ENCODE measurements at regions not wholly inside any gene's neighbourhood (a gene's known extent, or its start where the extent isn't known, plus 50 kb on each side); places are given as distances from the start of the nearest gene placed in this dataset.

DNA sequence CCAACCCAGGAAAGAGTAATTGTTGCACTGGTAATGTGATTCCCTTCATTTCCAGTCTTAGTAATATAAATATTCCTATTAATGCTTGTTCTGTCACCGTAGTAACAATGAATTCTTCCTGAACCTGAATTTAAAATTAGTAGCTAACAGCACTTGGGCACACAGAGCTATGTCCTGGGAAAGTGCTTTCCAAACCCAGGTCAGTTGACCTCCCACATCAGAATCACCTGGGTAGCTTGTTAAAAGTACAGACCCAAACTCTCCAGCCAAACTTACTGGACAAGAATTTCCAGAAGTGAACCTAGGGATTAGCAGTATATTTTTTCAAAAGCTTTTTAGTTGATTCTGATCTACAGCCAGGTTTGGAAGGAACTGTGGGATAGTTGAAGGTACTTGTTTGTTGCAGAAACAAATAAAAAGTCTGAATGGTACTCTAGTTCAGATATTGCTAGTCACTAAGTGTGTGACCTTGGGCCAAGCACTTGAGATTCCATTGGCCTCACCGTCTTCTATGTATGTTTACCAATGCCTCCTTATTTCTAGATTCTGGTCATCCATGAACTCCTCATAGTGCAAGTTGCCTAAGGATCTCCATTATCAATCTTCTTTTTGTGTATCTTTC is 192.9 kb upstream of the CNKSR2 start:
- intact Hi-C loops (cut with micrococcal nuclease; ENCODE audit: unreplicated experiment), result no loop called here
- H3K9me3 ChIP-seq (ENCODE audit: low read length), result no peaks in the 10 kb centered on the region
- POLR2A ChIA-PET, result no interaction called here
- H3K79me2 ChIP-seq (ENCODE audit: insufficient read depth, low read depth, low read length), result no peaks in the 10 kb centered on the region
- H3K27ac ChIP-seq (ENCODE audit: low read depth, low read length, poor library complexity, severe bottlenecking), result no peak overlapping the region
- H3K4me1 ChIP-seq (ENCODE audit: insufficient read depth, low read length, poor library complexity, severe bottlenecking), result no peaks in the 10 kb centered on the region
- TF ChIP-seq CTCF (conservative IDR thresholded peaks at IDR 0.05; ENCODE audit: low read length) (no peak), EZH2phosphoT487 (IDR thresholded peaks at IDR 0.05; ENCODE audit: borderline replicate concordance, low read depth, low read length) (no peak)
- H3K4me3 ChIP-seq (ENCODE audit: low read depth, low read length, poor library complexity, severe bottlenecking), result no peak overlapping the region
- no peak for DNase-seq (ENCODE audit: low spot score)
- H4K20me1 ChIP-seq (ENCODE audit: insufficient read depth, low read length), result no peaks in the 10 kb centered on the region
- H3K36me3 ChIP-seq (ENCODE audit: insufficient read depth, low read length), result no peaks in the 10 kb centered on the region
- BruUV-seq (replicated peaks), result no TSS peak
- no peak overlapping the region for H3K4me2 ChIP-seq (ENCODE audit: low read length)
- H2AFZ ChIP-seq (ENCODE audit: low read length), result no peak overlapping the region
- CTCF ChIA-PET (ENCODE audit: unreplicated experiment), result no interaction called here
- no peaks in the 10 kb centered on the region for H3K9me2 ChIP-seq (ENCODE audit: insufficient read depth, low read length)

DNA sequence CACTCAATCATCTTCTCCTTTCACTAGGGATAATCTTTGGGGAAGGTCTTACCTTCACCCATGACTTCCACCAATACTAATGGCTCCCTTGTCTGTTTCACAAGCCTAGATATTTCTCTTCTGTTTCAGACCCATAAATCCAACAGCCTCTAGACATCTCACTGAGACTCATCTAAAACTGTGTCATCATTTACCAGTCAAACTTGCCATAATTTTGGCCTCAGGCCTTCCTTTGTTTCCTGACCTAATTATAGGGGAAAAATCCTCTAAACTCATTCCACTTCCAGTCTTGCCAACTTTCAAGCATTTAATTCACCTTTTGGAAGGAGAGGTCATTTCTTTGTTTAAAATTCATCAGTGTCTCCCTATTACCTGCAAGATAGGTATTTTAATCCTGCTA is 181.0 kb upstream of the CNKSR2 start:
- Histone ChIP-seq H3K9me3 (ENCODE audit: low read length) (no peaks in the 10 kb centered on the region), H2AFZ (ENCODE audit: low read length) (no peak overlapping the region), H3K4me3 (ENCODE audit: low read depth, low read length, poor library complexity, severe bottlenecking) (no peak overlapping the region), H3K4me1 (ENCODE audit: insufficient read depth, low read length, poor library complexity, severe bottlenecking) (no peaks in the 10 kb centered on the region), H3K36me3 (ENCODE audit: insufficient read depth, low read length) (no peaks in the 10 kb centered on the region), H3K27ac (ENCODE audit: low read depth, low read length, poor library complexity, severe bottlenecking) (no peak overlapping the region), H3K79me2 (ENCODE audit: insufficient read depth, low read depth, low read length) (no peaks in the 10 kb centered on the region), H4K20me1 (ENCODE audit: insufficient read depth, low read length) (no peaks in the 10 kb centered on the region), H3K9me2 (ENCODE audit: insufficient read depth, low read length) (no peaks in the 10 kb centered on the region), H3K4me2 (ENCODE audit: low read length) (no peak overlapping the region)
- POLR2A ChIA-PET, result no interaction called here
- no peak for DNase-seq (ENCODE audit: low spot score)
- TF ChIP-seq EZH2phosphoT487 (IDR thresholded peaks at IDR 0.05; ENCODE audit: borderline replicate concordance, low read depth, low read length) (no peak), CTCF (conservative IDR thresholded peaks at IDR 0.05; ENCODE audit: low read length) (no peak)
- CTCF ChIA-PET (ENCODE audit: unreplicated experiment), result no interaction called here
- intact Hi-C loops (cut with micrococcal nuclease; ENCODE audit: unreplicated experiment), result no loop called here
- no TSS peak for BruUV-seq (replicated peaks)

GRCh38 chrX:21194526-21194925 is 179.7 kb upstream of the CNKSR2 start:
- no peaks in the 10 kb centered on the region for H3K4me1 ChIP-seq (ENCODE audit: insufficient read depth, low read length, poor library complexity, severe bottlenecking)
- H2AFZ ChIP-seq (ENCODE audit: low read length), result no peak overlapping the region
- no peak overlapping the region for H3K4me2 ChIP-seq (ENCODE audit: low read length)
- no peaks in the 10 kb centered on the region for H3K9me2 ChIP-seq (ENCODE audit: insufficient read depth, low read length)
- no peaks in the 10 kb centered on the region for H3K79me2 ChIP-seq (ENCODE audit: insufficient read depth, low read depth, low read length)
- DNase-seq (ENCODE audit: low spot score), result no peak
- H3K4me3 ChIP-seq (ENCODE audit: low read depth, low read length, poor library complexity, severe bottlenecking), result no peak overlapping the region
- intact Hi-C loops (cut with micrococcal nuclease; ENCODE audit: unreplicated experiment), result no loop called here
- POLR2A ChIA-PET, result no interaction called here
- H3K27ac ChIP-seq (ENCODE audit: low read depth, low read length, poor library complexity, severe bottlenecking), result no peak overlapping the region
- BruUV-seq (replicated peaks), result no TSS peak
- no peaks in the 10 kb centered on the region for H3K36me3 ChIP-seq (ENCODE audit: insufficient read depth, low read length)
- TF ChIP-seq EZH2phosphoT487 (IDR thresholded peaks at IDR 0.05; ENCODE audit: borderline replicate concordance, low read depth, low read length) (no peak), CTCF (conservative IDR thresholded peaks at IDR 0.05; ENCODE audit: low read length) (no peak)
- H3K9me3 ChIP-seq (ENCODE audit: low read length), result no peaks in the 10 kb centered on the region
- no peaks in the 10 kb centered on the region for H4K20me1 ChIP-seq (ENCODE audit: insufficient read depth, low read length)
- CTCF ChIA-PET (ENCODE audit: unreplicated experiment), result no interaction called here

All from OCI-LY7 (cell line).